ENCODE measurements at regions not wholly inside any gene's neighbourhood (a gene's known extent, or its start where the extent isn't known, plus 50 kb on each side); places are given as distances from the start of the nearest gene placed in this dataset.

GRCh38 chr4:163217505-163217904 is 50.8 kb upstream of the NAF1 start:
- no peak overlapping the region for H3K27ac ChIP-seq
- no peaks in the 10 kb centered on the region for H3K27me3 ChIP-seq (ENCODE audit: insufficient read depth, low read depth, severe bottlenecking)

More at GRCh38 chr4:163217505-163217904, 50.8 kb upstream of the NAF1 start:
- H3K9me3 ChIP-seq (ENCODE audit: severe bottlenecking), result no peaks in the 10 kb centered on the region
- no peak overlapping the region for H3K4me3 ChIP-seq (ENCODE audit: low read depth, low read length)
- no peak for DNase-seq
- H3K36me3 ChIP-seq, result no peaks in the 10 kb centered on the region
- TF ChIP-seq, protein P1, sequence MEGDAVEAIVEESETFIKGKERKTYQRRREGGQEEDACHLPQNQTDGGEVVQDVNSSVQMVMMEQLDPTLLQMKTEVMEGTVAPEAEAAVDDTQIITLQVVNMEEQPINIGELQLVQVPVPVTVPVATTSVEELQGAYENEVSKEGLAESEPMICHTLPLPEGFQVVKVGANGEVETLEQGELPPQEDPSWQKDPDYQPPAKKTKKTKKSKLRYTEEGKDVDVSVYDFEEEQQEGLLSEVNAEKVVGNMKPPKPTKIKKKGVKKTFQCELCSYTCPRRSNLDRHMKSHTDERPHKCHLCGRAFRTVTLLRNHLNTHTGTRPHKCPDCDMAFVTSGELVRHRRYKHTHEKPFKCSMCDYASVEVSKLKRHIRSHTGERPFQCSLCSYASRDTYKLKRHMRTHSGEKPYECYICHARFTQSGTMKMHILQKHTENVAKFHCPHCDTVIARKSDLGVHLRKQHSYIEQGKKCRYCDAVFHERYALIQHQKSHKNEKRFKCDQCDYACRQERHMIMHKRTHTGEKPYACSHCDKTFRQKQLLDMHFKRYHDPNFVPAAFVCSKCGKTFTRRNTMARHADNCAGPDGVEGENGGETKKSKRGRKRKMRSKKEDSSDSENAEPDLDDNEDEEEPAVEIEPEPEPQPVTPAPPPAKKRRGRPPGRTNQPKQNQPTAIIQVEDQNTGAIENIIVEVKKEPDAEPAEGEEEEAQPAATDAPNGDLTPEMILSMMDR (IDR thresholded peaks at IDR 0.05; ENCODE audit: low read depth, low read length), result no peak

Data from WERI-Rb-1 (cell line).